Peyer's patch (tissue), 4 donors: ENCODE measurements at regions not wholly inside any gene's neighbourhood (a gene's known extent, or its start where the extent isn't known, plus 50 kb on each side); places are given as distances from the start of the nearest gene placed in this dataset.

Experiments
- POLR2A ChIP-seq, 2 donors: fragments of 450-650 bp; IDR thresholded peaks; one replicate each; pipeline ENCODE4 v1.5.1; 2017; ENCODE audit warnings: antibody characterized with exemption in 2 of 2, mild to moderate bottlenecking in 2 of 2, moderate library complexity in 2 of 2
- TF ChIP-seq, protein P1 (sequence below), 6 experiments: fragments of 450-650 bp in 4 of 6; fragments of 200-600 bp in 2 of 6; sonication (generic) in 1 of 6; IDR thresholded peaks; one replicate each; pipeline ENCODE4 v1.5.1; 2017 to 2019; ENCODE audit warnings: antibody characterized with exemption in 6 of 6, mild to moderate bottlenecking in 3 of 6, moderate library complexity in 1 of 6

- TF ChIP-seq, protein P1, sequence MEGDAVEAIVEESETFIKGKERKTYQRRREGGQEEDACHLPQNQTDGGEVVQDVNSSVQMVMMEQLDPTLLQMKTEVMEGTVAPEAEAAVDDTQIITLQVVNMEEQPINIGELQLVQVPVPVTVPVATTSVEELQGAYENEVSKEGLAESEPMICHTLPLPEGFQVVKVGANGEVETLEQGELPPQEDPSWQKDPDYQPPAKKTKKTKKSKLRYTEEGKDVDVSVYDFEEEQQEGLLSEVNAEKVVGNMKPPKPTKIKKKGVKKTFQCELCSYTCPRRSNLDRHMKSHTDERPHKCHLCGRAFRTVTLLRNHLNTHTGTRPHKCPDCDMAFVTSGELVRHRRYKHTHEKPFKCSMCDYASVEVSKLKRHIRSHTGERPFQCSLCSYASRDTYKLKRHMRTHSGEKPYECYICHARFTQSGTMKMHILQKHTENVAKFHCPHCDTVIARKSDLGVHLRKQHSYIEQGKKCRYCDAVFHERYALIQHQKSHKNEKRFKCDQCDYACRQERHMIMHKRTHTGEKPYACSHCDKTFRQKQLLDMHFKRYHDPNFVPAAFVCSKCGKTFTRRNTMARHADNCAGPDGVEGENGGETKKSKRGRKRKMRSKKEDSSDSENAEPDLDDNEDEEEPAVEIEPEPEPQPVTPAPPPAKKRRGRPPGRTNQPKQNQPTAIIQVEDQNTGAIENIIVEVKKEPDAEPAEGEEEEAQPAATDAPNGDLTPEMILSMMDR (IDR thresholded peaks at IDR 0.05): no peak
- no peak for TF ChIP-seq POLR2A (IDR thresholded peaks at IDR 0.05)
These were observed 573.5 kb downstream of the KIF20B start for GRCh38 chr10:90274721-90275468.
